ENCODE measurements at regions not wholly inside any gene's neighbourhood (a gene's known extent, or its start where the extent isn't known, plus 50 kb on each side); places are given as distances from the start of the nearest gene placed in this dataset.

GRCh38 chr17:5861854-5862253 is 208.3 kb upstream of the WSCD1 start (continued):
- TF ChIP-seq MXD4 (CRISPR knock-in tag; IDR thresholded peaks at IDR 0.05; ENCODE audit: borderline replicate concordance) (no peak), NFYB (CRISPR knock-in tag; conservative IDR thresholded peaks at IDR 0.05; ENCODE audit: low read depth) (no peak), E2F5 (CRISPR knock-in tag; IDR thresholded peaks at IDR 0.05) (no peak), ETV6 (CRISPR knock-in tag; IDR thresholded peaks at IDR 0.05) (no peak)

GRCh38 chr17:5862395-5862794 is 207.8 kb upstream of the WSCD1 start:
- no peak for TF ChIP-seq TP53 (CRISPR knock-in tag; IDR thresholded peaks at IDR 0.05)
- no peak for TF ChIP-seq SMAD3 (CRISPR knock-in tag; IDR thresholded peaks at IDR 0.05; ENCODE audit: borderline replicate concordance)
- TF ChIP-seq ZNF396 (CRISPR knock-in tag; IDR thresholded peaks at IDR 0.05; ENCODE audit: borderline replicate concordance): no peak
- no peak for TF ChIP-seq ATF3 (CRISPR knock-in tag; conservative IDR thresholded peaks at IDR 0.05)
- no peak for TF ChIP-seq TCF7 (CRISPR knock-in tag; IDR thresholded peaks at IDR 0.05; ENCODE audit: low read depth)
- TF ChIP-seq NR3C1 (CRISPR knock-in tag; conservative IDR thresholded peaks at IDR 0.05; ENCODE audit: low read depth): no peak
- no peak for TF ChIP-seq PREB (CRISPR knock-in tag; IDR thresholded peaks at IDR 0.05; ENCODE audit: borderline replicate concordance)
- Mint-ChIP-seq H3K4me1 (peaks cover 12% of the 10 kb centered on the region), H3K9me3 (0 out of 2 replicates have a peak, but pooled peaks cover under 1% of the 10 kb centered on the region), H3K4me3 (no peak overlapping the region), H3K27ac (no peak overlapping the region), H3K27me3 (ENCODE audit: low read depth) (no peaks in the 10 kb centered on the region; the same call in 1 of the 2 replicates), H3K36me3 (no peaks in the 10 kb centered on the region)
- ChIA-PET POLR2A (no interaction called here), CTCF (interaction anchor here (0.9 kb wide), 1 partner anchor 69 kb away, joined by 4 read pairs; no protein-coding TSS in a partner anchor)
- DNase-seq (ENCODE audit: low spot score) (no peak), ATAC-seq (no peak)

GRCh38 chr17:5864741-5865657 is 205.2 kb upstream of the WSCD1 start:
- Mint-ChIP-seq H3K27ac (no peak overlapping the region), H3K4me3 (no peak overlapping the region), H3K36me3 (no peaks in the 10 kb centered on the region), H3K27me3 (ENCODE audit: low read depth) (no peaks in the 10 kb centered on the region; the same call in 1 of the 2 replicates), H3K9me3 (no peaks in the 10 kb centered on the region), H3K4me1 (peaks cover 12% of the 10 kb centered on the region)
- DNase-seq (ENCODE audit: low spot score): no peak
- ATAC-seq: no peak
- ChIA-PET POLR2A (no interaction called here), CTCF (interaction anchor here (1.5 kb wide), 1 partner anchor 71 kb away, joined by 5 read pairs; no protein-coding TSS in a partner anchor)
- no peak for TF ChIP-seq NR1H2 (CRISPR knock-in tag; IDR thresholded peaks at IDR 0.05)
- TF ChIP-seq NR2C2 (CRISPR knock-in tag; IDR thresholded peaks at IDR 0.05): no peak
- no peak for TF ChIP-seq NFATC4 (CRISPR knock-in tag; IDR thresholded peaks at IDR 0.05)
- TF ChIP-seq PRRX2 (CRISPR knock-in tag; IDR thresholded peaks at IDR 0.05): no peak
- TF ChIP-seq FOXP4 (CRISPR knock-in tag; IDR thresholded peaks at IDR 0.05): no peak
- TF ChIP-seq AFF4 (CRISPR knock-in tag; IDR thresholded peaks at IDR 0.05; ENCODE audit: borderline replicate concordance): no peak
- TF ChIP-seq ERG (CRISPR knock-in tag; IDR thresholded peaks at IDR 0.05): no peak
- no peak for TF ChIP-seq ATF2 (CRISPR knock-in tag; IDR thresholded peaks at IDR 0.05; ENCODE audit: borderline replicate concordance, low read depth)
- no peak for TF ChIP-seq GABPB1 (CRISPR knock-in tag; IDR thresholded peaks at IDR 0.05)
- no peak for TF ChIP-seq ZNF416 (CRISPR knock-in tag; IDR thresholded peaks at IDR 0.05)
- TF ChIP-seq ATF1 (CRISPR knock-in tag; IDR thresholded peaks at IDR 0.05): no peak
